Neuronal stem cell (in vitro differentiated cells): ENCODE measurements at regions not wholly inside any gene's neighbourhood (a gene's known extent, or its start where the extent isn't known, plus 50 kb on each side); places are given as distances from the start of the nearest gene placed in this dataset.

Experiments
- DNase-seq: peaks from one replicate; pipeline ENCODE4 v3.0.0-alpha.2; 2013; ENCODE audit warnings: low spot score
- H2AFZ ChIP-seq: one replicate; pipeline ENCODE4 v1.6.1; 2013; ENCODE audit warnings: mild to moderate bottlenecking, low read length, inconsistent platforms
- H2AK5ac ChIP-seq: 2 replicates; pipeline ENCODE4 v1.6.1; 2013; ENCODE audit warnings: low read depth, mild to moderate bottlenecking, inconsistent platforms, low read length, moderate library complexity, mixed read lengths
- H2BK120ac ChIP-seq: 2 replicates; pipeline ENCODE4 v1.6.1; 2013; ENCODE audit warnings: low read depth, mild to moderate bottlenecking, inconsistent platforms, low read length, moderate library complexity, mixed read lengths
- H2BK12ac ChIP-seq: one replicate; pipeline ENCODE4 v1.6.1; 2013; ENCODE audit warnings: low read length, inconsistent platforms
- H2BK15ac ChIP-seq: 2 replicates; pipeline ENCODE4 v1.6.1; 2013; ENCODE audit warnings: mild to moderate bottlenecking, low read length, inconsistent platforms, mixed read lengths
- H2BK5ac ChIP-seq: one replicate; pipeline ENCODE4 v1.6.1; 2013; ENCODE audit warnings: inconsistent platforms, mild to moderate bottlenecking, low read length, moderate library complexity
- H3K14ac ChIP-seq: one replicate; pipeline ENCODE4 v1.6.1; 2013; ENCODE audit warnings: low read length, inconsistent platforms
- H3K18ac ChIP-seq: 2 replicates; pipeline ENCODE4 v1.6.1; 2013; ENCODE audit warnings: low read length, inconsistent platforms
- H3K23ac ChIP-seq: 2 replicates; pipeline ENCODE4 v1.6.1; 2013; ENCODE audit warnings: low read depth, mild to moderate bottlenecking, mixed read lengths, low read length, inconsistent platforms; ENCODE audit not compliant: poor library complexity
- H3K27ac ChIP-seq: replicated peaks from 3 replicates; pipeline ENCODE4 v1.5.1; 2013; ENCODE audit warnings: low read length, inconsistent platforms
- H3K27me3 ChIP-seq, 3 experiments: 2 replicates each; pipeline ENCODE4 v1.6.1; 2013; ENCODE audit warnings: low read length in 3 of 3, mild to moderate bottlenecking in 2 of 3, inconsistent platforms in 1 of 3, low read depth in 1 of 3, mixed read lengths in 1 of 3, moderate library complexity in 1 of 3; ENCODE audit not compliant: control insufficient read depth in 3 of 3, insufficient read depth in 3 of 3
- H3K36me3 ChIP-seq, 2 donors: replicated peaks in 1 of 2; 2 replicates each; pipeline ENCODE4 v1.6.1; 2013; ENCODE audit warnings: low read length in 2 of 2; ENCODE audit not compliant: control insufficient read depth in 2 of 2, insufficient read depth in 2 of 2
- H3K4ac ChIP-seq: 2 replicates; pipeline ENCODE4 v1.6.1; 2013; ENCODE audit warnings: inconsistent platforms, mild to moderate bottlenecking, low read length, moderate library complexity
- H3K4me1 ChIP-seq, 2 donors: 1 replicate in 1 of 2; 2 replicates in 1 of 2; pipeline ENCODE4 v1.6.1; 2013; ENCODE audit warnings: low read length in 2 of 2, low read depth in 1 of 2; ENCODE audit not compliant: control insufficient read depth in 2 of 2, insufficient read depth in 1 of 2
- H3K4me2 ChIP-seq: one replicate; pipeline ENCODE4 v1.6.1; 2013; ENCODE audit warnings: mild to moderate bottlenecking, low read length, inconsistent platforms; ENCODE audit not compliant: insufficient read depth, poor library complexity, severe bottlenecking
- H3K4me3 ChIP-seq, 2 donors: 2 replicates each; pipeline ENCODE4 v1.5.1; 2013; ENCODE audit warnings: low read length in 2 of 2, mild to moderate bottlenecking in 2 of 2, inconsistent platforms in 1 of 2, moderate library complexity in 1 of 2
- H3K79me1 ChIP-seq: one replicate; pipeline ENCODE4 v1.6.1; 2013; ENCODE audit warnings: low read depth, mild to moderate bottlenecking, inconsistent platforms, low read length, moderate library complexity
- H3K9ac ChIP-seq: one replicate; pipeline ENCODE4 v1.6.1; 2013; ENCODE audit warnings: mild to moderate bottlenecking, low read depth, low read length, inconsistent platforms; ENCODE audit not compliant: poor library complexity
- H3K9me3 ChIP-seq, 2 donors: replicated peaks in 1 of 2; 2 replicates each; pipeline versions ENCODE3 to v1.6.1; 2013; ENCODE audit warnings: low read length in 2 of 2, mild to moderate bottlenecking in 2 of 2, inconsistent platforms in 1 of 2, low read depth in 1 of 2, mixed read lengths in 1 of 2, moderate library complexity in 1 of 2; ENCODE audit not compliant: control insufficient read depth in 2 of 2, insufficient read depth in 1 of 2
- H4K8ac ChIP-seq: one replicate; pipeline ENCODE4 v1.6.1; 2013; ENCODE audit warnings: low read depth, mild to moderate bottlenecking, inconsistent platforms, low read length, moderate library complexity
- H4K91ac ChIP-seq: one replicate; pipeline ENCODE4 v1.6.1; 2013; ENCODE audit warnings: low read length, low read depth, mild to moderate bottlenecking, inconsistent platforms; ENCODE audit not compliant: poor library complexity
- WGBS, 2 donors: extraction: QIAGEN DNeasy Blood & Tissue Kit; methylation state at CpG; one replicate each; pipeline ENCODE4 v1.1.7; 2013; ENCODE audit warnings: missing lambda C conversion rate in 2 of 2, mixed read lengths in 1 of 2; ENCODE audit not compliant: insufficient read length in 2 of 2, insufficient replicate concordance in 1 of 2; ENCODE audit errors: extremely low coverage in 2 of 2; 5-methylcytosine and 5-hydroxymethylcytosine counted together

DNA sequence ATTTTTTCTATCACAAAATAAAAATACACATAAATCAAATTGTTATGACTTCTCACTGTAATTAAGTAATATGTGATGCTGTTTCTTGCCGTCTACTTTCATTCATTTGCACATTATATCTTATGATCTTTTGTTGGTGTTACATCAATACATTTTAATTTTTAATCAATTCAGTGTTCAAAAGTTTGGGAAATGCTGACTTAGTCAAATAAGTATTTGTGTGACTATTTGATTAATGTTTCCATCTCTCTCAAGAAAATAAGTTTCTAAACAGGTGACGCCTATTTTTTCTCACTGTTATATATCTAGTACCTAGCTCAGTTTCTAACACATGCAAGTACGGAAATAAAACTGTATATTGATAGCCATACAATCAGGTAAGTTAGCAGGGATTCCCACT is 329.5 kb upstream of the KIRREL3 start:
- Histone ChIP-seq H3K27me3 (no peaks in the 10 kb centered on the region), H2AFZ (no peak overlapping the region), H3K9me3 (no peaks in the 10 kb centered on the region), H3K23ac (no peak overlapping the region), H3K14ac (no peak overlapping the region), H3K4me1 (no peaks in the 10 kb centered on the region), H4K91ac (no peak overlapping the region), H2BK15ac (no peak overlapping the region), H3K18ac (no peak overlapping the region), H3K4me3 (no peak overlapping the region), H2AK5ac (no peak overlapping the region), H3K4ac (no peak overlapping the region), H2BK5ac (no peak overlapping the region), H3K36me3 (no peaks in the 10 kb centered on the region), H3K27ac (no peak overlapping the region), H4K8ac (no peak overlapping the region), H3K9ac (no peak overlapping the region), H2BK120ac (no peak overlapping the region), H3K4me2 (no peak overlapping the region), H3K79me1 (no peaks in the 10 kb centered on the region), H2BK12ac (no peak overlapping the region)
- DNase-seq: no peak
- no CpG with 5 or more reads among the region's 3 CpGs for WGBS, 2 donors

DNA sequence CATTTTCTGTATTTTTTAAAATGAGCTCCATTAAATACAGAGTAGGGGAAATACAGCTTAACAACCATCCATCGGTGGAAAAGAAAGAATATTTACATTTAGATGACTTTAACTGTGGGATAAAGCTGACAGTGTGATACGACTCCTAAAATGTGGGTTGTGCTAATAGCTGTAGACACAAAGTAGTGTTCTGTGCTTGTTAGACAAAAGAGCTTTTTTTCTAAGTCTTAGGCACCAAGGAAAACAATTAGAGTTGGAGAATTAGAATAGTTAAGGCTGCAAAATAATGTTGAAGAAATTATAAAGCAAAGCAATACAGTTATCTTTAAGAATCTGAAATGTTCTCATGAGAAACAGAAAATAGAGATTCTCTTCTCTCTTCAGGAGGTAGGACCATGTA is 307.7 kb upstream of the KIRREL3 start:
- Histone ChIP-seq H3K36me3 (peaks cover 0 to 1% of the 10 kb centered on the region in 2 donors), H3K23ac (no peak overlapping the region), H2AK5ac (no peak overlapping the region), H3K18ac (no peak overlapping the region), H4K91ac (no peak overlapping the region), H3K4me3 (no peak overlapping the region), H2BK120ac (no peak overlapping the region), H3K9me3 (no peaks in the 10 kb centered on the region), H3K27me3 (no peaks in the 10 kb centered on the region), H2BK5ac (no peak overlapping the region), H2AFZ (no peak overlapping the region), H4K8ac (no peak overlapping the region), H3K14ac (no peak overlapping the region), H2BK12ac (no peak overlapping the region), H3K4me2 (no peak overlapping the region), H3K27ac (no peak overlapping the region), H3K4me1 (peaks cover 0 to 3% of the 10 kb centered on the region in 2 donors), H3K4ac (no peak overlapping the region), H3K79me1 (no peaks in the 10 kb centered on the region), H3K9ac (no peak overlapping the region), H2BK15ac (no peak overlapping the region)
- DNase-seq: no peak
- no CpG with 5 or more reads among the region's 2 CpGs for WGBS, 2 donors

GRCh38 chr11:127307700-127308099 is 307.1 kb upstream of the KIRREL3 start:
- Histone ChIP-seq H2AK5ac (no peak overlapping the region), H2BK15ac (no peak overlapping the region), H4K91ac (no peak overlapping the region), H2BK120ac (no peak overlapping the region), H2AFZ (no peak overlapping the region), H3K4ac (no peak overlapping the region), H3K9me3 (no peaks in the 10 kb centered on the region), H3K14ac (no peak overlapping the region), H3K4me3 (no peak overlapping the region), H2BK5ac (no peak overlapping the region), H3K4me1 (peaks cover 0 to 2% of the 10 kb centered on the region in 2 donors), H4K8ac (no peak overlapping the region), H3K23ac (no peak overlapping the region), H3K27me3 (no peaks in the 10 kb centered on the region), H3K36me3 (no peaks in the 10 kb centered on the region), H3K4me2 (no peak overlapping the region), H3K18ac (no peak overlapping the region), H2BK12ac (no peak overlapping the region), H3K9ac (no peak overlapping the region), H3K27ac (no peak overlapping the region), H3K79me1 (no peaks in the 10 kb centered on the region)
- no CpG with 5 or more reads among the region's 5 CpGs for WGBS, 2 donors
- no peak for DNase-seq

GRCh38 chr11:127304634-127305033 is 304.1 kb upstream of the KIRREL3 start:
- no peak for DNase-seq
- Histone ChIP-seq H3K27ac (no peak overlapping the region), H3K18ac (no peak overlapping the region), H3K4me1 (peaks cover 0 to 2% of the 10 kb centered on the region in 2 donors), H2BK12ac (no peak overlapping the region), H2BK120ac (no peak overlapping the region), H3K9ac (no peak overlapping the region), H3K27me3 (no peaks in the 10 kb centered on the region), H3K79me1 (no peaks in the 10 kb centered on the region), H2BK5ac (no peak overlapping the region), H3K36me3 (no peaks in the 10 kb centered on the region), H3K4ac (no peak overlapping the region), H3K4me2 (no peak overlapping the region), H3K23ac (no peak overlapping the region), H2AFZ (no peak overlapping the region), H3K4me3 (no peak overlapping the region), H3K9me3 (no peaks in the 10 kb centered on the region), H2AK5ac (no peak overlapping the region), H2BK15ac (no peak overlapping the region), H4K91ac (no peak overlapping the region), H4K8ac (no peak overlapping the region), H3K14ac (no peak overlapping the region)
- WGBS, 2 donors: no CpG with 5 or more reads among the region's 3 CpGs
